ENCODE measurements at regions not wholly inside any gene's neighbourhood (a gene's known extent, or its start where the extent isn't known, plus 50 kb on each side); places are given as distances from the start of the nearest gene placed in this dataset.
"Not testable (repeated sequence)": the region's sequence is repeated elsewhere in the genome, so short reads cannot be mapped to it uniquely, and the experiment has no call there.

DNA sequence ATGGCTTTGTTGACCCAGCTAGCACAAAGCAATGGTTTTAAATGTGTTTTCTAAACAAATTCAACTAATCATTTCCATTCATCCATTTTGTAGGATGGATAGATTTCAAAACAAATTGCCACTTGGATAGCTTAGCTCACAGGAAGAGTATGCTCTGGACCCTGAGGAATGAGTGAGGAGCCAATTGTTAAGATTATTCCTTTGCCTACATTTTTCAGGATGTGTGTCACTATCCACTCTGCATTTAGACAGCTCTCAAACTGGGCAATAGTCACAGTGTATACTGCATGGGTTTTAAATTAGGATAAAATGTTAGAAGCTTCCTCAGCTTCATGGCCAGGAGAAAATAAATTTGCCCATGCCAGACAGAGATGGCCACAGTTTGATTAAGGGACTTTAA, 605.6 kb upstream of the TEX47 start:
- no peak for DNase-seq

DNA sequence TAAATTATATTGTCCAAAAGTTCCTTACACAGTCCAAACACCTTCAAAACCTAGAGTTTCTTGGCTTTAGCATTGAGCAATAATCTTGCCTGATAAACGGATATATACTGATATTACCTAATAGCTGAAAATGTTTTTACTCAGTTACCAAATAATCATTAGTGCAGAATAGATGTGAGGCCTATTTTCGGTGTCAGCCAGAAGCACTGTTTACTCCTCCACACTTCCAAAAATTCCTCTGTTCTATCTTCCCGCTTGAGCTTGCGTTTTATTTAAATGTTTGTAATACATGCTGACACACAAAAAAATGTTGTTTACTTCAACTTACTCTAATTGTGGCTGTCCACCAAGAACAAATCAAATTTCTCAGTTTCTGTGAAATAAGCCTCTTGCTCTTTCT, 606.2 kb upstream of the TEX47 start:
- no peak for DNase-seq

DNA sequence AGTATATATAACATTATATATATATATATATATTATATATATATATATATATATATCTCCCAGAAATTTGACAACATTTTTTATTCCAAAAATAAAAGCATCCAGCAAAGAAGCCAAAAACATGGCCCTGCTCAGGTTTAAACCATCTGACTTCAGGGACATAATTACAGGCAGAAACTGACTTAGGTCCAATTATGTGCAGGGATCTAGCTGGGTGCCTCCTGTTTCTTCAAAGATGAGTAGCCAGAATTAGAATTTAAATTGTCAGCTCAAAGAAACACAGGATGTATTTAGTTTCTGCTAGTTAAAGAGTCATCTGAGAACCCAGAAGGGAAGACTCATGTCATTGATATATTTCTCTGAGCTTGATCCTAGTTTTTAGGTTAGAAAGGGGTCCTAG, 656.4 kb upstream of the TEX47 start:
- no peak for DNase-seq

DNA sequence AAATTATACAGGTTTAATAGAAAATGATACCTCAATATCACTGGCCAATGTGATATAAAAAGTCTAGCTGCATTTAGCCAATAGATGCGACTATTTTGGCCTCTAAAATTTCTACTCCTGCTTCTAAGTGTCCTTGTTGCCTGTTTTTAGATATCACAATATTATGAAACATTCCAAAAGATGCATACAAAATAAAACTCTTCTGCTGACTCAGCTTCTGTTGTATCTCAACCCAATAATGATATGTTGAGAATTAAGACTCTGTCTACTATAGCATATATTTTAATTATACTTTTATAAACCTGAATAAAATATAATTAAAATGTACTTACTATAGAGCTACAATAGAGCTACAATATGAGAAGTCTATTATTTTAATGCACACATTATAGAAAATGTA, 661.0 kb upstream of the TEX47 start:
- DNase-seq, result no peak

DNA sequence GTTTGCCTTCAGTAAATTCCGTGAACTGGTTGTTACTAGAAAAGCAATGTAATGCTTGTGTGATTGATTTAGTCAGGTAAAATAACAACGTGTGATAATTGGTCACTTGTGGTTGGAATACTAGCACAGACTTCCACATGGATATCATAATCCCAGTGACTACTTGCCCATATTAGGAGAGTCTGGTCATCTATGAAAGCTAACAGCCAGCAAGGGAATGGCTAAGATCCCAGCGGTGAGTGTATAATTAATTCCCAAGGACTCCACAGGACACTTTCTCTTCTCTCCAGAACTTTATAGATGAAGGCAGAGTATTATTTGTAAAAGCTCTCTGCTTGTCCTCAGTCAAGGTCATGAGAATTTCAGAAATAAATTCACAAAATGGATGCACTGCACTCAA, 662.6 kb upstream of the TEX47 start:
- no peak for DNase-seq

DNA sequence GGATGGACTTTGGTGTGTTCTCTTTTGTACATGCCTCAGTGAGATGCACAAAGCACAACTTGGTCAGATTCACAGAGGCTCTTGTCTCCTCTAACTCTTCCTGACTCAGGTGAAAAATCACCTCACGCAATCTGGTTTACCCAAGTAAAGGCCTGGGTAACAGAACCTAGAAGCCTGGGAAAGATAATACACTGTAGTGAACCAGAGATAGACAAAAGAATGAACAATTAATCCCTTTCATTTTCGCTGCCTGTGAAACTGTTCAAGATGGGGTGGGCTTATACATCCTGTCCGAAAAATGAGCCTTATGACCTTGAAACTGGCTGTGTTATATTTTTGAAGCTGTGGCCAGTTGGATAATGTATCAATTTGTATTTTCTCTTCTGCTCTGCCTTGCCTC, 678.9 kb upstream of the TEX47 start:
- DNase-seq, result no peak

DNA sequence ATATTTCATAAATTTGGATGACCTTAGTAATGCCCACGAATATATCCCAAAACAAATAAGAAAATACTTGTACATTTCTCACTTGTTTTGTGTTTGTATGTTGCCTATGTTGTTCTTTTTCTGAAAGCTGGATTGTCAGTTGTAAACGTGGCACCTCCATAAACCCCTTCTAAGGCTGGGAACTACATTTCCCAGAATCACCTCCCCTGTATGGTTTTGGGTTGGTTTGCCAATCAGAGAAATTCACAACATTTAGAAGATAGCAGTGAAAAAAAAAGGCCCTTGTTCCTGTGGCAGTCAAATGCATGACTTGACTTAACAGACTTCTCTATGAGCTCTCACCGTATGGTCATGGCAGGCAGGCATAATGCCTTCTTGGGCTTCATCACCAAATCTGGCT, 676.3 kb upstream of the STEAP1 start:
- no peak for DNase-seq

DNA sequence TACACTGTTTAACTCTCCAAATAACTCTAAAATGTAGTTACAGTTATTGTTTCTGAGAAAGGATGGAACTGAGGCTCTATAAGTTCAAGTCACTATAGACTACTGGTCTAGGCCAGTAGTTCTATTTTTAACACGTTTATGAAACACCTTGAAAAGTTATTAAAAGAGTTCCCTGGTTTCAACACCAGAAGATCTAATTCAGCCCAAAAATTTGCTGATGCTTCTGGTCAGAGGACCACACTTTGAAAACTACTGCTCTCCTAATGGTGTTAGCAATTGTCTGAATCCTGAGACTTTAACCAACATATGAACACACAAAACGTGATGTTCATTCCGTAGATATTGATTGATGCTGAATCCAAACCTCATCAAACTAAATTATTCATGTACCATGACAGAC, 658.6 kb upstream of the STEAP1 start:
- no peak for DNase-seq

DNA sequence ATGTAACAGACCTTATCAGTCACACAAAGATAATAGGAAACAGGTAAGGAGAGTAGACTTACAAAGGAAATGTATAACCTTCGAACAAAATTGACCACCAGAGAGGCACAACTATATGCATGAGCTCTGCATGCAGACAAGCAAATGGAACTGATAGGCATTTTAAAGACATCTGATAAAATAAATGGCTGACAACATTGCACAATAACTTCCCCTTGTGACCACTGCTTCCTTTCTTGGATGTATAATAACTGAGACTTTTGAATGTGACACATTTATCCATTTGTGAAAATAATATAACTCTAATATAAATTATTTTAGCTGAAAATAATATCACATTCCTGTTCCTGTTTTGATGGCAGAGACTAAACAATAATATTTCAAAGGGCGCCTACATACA, 654.2 kb upstream of the STEAP1 start:
- no peak for DNase-seq

DNA sequence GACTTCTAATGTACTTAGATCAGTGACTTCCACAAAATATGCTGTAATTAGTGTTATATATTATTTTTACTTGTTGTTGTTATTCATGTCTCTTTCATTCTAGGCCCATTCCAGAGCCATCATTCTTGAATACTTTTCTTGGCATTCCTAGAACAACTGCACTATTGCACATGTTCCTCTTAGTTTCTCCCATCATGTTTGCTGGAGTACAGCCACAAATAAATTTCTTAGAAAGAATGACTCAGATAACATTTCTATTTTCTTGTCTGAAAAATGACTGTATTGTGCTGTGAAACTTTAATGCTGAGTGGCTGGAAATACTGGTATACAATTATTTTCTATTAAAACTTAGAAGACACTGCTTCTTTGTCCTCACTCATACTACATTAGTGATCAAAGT, 651.0 kb upstream of the STEAP1 start:
- no peak for DNase-seq

DNA sequence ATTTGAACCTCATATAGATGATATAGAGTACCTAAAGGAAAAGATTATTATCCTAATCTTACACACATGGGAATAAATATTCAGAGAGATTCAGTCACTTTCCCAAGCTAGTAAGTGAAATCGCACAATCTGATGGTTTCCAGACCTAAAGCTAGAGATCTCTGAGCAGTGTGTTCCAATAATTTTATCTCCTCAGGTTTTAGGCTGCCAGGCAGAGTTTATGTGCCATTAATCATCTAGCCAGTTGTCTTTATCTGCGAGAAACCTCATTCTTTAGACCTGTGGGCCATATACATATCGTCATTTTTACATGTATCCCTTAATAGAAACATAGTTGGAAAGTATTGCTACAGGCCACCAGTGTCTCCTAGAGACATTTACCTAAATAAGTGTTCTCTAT, 647.2 kb upstream of the STEAP1 start:
- no peak for DNase-seq

DNA sequence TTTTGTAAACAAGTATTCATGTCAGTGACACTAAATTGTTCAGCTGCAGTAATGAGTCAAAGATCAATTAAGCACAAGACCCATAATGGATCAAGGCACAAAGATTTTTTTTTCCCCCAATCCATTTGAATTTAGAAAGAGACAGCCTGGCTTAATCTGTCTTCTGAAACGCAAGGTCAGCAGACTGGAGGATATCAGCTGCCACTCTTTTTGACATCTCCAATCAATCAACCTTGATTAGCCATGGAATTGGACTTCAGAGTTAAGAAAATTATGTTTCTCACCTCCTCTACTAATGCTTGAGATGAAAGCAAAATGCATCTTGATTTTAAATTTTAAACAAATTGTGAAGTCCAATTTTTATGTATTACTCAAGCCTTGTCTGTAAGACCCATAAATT, 642.4 kb upstream of the STEAP1 start:
- no peak for DNase-seq

DNA sequence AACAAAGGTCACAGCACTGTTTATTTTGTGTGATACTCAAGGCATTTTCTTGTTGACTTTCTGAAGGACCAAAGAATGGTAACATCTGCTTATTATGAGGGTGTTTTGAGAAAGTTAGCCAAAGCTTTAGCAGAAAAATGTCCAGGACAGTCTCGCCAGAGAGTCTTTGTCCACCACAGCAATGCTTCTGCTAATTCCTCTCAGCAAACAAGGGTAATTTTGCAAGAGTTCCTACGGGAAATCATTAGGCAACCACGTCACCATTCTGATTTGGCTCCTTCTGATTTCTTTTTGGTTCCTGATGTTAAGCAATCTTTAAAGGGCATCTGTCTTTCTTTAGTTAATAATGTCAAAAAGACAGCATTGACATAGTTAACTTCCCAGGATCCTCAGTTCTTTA, 639.3 kb upstream of the STEAP1 start:
- DNase-seq, result no peak

DNA sequence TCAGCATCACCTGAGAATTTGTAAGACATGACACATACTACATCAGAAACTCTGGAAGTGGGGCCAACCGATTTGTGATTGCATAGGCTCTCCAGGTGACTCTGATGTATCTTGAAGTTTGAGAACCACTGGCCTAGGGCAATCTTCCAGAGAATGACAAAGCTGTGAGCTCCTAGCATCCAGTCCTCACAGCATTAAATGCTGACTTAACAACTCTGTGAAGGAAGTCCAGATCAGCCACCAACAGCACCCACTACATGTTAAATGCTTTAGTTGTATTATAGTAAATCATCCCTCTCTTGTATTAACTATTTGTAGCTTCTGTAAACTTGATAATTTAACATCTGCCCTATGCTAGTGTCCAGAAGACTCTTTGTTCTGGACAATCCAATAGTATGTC, 636.5 kb upstream of the STEAP1 start:
- no peak for DNase-seq

DNA sequence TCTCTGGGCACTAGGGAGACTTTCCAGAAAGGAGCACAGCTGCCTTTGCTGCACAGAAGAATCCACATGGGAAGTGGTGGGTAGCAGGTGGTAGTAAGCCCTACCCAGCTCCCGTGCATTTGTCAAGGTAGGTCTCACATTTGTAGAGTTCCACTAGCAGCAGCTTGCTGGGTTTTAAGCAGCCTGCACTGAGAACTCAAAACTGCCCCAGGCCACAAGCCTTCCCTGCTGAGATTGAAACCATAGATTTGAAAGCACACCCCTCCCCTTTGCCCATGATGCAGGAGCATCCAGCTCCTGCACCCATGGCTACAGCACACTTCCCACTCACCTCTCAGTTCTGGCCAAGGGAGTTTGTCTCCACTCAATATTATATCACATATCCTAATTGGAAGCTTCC, 604.5 kb upstream of the STEAP1 start:
- no peak for DNase-seq

DNA sequence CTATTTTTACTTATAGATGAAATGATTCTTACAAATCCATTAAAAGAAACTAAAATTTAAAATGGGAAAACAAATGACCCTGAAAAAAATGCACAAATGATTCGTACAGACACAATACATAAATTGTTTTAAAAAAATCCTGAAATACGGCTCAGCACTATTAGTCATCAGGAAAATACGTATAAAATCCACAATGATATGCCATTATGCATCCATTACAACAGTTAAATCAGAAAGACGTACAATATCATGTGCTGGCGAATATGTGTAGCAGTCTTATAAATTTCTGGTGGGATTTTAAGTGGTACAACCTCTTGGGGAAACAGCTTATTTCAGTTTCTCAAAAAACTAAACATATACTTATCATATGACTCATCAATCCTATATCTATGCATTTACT, 600.1 kb upstream of the STEAP1 start:
- DNase-seq, result no peak

DNA sequence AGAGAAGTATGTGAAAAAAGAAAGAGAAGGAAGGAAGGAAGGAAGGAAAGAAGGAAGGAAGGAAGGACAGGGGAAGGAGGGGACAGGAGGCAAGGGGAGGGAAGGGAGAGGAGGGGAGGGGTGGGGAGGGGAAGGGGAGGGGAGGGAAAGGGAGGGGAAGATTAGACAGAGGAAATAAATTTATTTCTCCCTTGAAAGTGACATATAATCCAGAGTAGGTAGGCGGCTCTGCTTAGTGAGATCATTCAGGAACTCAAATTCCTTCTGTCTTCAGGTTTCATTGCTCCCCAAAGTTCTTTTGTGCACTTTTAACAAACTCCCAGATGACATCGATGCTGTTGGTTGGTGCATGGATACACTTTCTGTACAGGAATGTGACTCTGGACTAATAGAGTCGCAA, 594.7 kb upstream of the STEAP1 start:
- DNase-seq, result no peak

DNA sequence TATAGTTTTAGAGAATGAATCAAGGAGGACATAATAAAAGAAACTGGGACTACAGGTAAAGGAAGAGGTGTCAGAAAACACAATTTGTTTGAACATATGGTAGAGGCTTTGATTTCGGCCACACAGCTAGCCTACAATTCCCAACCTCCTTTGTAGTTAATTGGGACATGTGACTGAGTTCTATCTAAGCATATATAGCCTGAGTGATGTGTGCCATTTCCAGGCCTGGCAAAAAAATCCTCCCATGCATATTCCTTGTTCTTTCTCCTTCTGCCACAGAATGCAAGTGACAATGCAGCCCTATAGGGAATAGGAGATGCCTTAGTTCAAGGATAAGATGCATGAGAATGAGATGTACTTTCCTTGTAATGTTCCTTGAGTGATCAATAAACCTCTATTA, 590.7 kb upstream of the STEAP1 start:
- no peak for DNase-seq

DNA sequence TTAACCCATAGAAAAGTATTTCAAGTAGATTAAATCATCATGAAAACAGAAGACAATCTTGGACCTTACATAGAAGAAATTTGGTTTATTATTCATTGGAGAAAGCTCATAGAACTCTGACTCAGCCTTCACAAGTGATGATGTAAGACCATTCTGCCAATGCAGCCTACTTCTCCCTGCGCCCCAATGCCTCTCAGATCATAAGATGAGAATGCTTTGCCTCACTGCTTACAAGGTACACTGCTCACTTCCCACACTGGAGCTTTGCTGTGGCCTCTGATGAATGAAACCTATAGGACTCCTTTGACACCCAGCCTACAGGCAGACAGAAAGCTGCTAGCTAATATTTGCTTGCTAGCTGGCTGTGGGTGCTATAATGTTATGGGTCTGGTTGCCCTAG, 569.4 kb upstream of the STEAP1 start:
- DNase-seq, result no peak

DNA sequence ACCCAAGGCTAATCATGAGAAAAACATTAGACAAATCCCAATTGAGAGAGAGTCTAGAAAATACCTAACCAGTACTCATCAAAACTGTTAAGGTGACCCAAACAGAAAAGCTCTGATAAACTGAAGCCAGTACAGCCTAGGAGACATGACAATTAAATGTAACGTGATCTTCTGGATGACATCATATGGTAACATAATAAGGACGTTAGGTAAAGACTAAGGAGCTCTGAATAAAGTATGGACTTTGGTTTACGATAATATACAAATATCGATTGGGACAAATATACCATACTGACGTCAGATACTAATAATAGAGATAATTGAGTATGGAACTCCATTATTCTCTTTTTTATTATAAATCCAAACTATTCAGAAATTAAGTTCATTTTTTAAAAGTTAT, 561.1 kb upstream of the STEAP1 start:
- peak; percentile 8 for DNase-seq

DNA sequence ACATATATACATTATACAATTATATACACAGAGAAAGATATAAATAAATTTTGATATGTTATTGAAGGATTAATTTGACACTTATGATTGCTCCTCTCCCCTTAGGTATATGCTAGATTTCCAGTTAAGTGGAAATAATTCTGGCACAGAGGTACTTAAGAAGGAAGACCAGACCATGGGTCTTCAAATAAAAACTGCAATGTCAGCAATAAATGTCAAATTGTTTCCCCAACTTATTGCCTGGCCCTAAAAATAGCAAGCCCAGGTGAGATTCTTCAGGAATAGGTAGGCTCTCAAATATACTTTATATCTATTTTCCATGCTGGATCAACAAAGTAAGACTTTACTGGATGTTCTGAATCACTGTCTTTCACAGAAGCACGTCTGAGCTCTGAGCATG, 551.3 kb upstream of the STEAP1 start:
- no peak for DNase-seq

DNA sequence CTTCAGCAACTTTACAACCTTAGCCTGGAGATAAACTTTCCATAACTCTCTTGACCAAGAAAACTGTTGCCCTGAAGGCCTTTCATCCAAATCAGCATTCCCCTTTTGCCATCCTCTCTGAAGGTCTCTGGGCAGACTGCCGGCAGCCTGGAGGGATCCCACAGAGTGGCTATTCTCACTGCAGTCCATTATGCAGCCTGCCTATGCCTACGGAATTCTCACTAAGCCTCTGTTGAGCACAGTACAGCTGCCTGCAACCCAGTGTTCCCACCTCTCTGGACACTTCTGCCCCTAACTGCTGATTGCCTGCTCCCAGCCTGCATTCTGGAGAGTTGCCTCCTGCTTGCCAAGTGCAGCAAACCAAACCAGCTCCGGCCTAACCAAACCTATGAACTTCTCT, 548.9 kb upstream of the STEAP1 start:
- no peak for DNase-seq

DNA sequence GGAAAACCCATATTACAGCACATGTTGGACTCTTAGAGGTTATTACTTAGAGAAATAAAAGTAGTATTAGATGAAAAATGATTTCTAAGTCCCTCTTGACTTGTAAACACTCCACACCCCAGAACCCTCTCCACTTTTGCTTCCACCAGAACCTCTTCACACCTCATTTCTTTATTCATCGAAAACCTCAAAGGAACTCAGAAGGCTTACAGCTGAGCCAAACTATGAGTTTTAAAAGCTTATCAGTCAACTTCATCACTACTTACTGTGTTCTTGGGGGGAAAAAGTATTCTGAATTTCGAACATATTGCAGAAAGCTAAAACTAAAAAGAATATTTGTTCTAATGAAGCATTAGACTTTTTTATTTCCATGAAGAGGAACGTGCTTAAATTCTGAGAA, 547.8 kb upstream of the STEAP1 start:
- DNase-seq, result no peak

DNA sequence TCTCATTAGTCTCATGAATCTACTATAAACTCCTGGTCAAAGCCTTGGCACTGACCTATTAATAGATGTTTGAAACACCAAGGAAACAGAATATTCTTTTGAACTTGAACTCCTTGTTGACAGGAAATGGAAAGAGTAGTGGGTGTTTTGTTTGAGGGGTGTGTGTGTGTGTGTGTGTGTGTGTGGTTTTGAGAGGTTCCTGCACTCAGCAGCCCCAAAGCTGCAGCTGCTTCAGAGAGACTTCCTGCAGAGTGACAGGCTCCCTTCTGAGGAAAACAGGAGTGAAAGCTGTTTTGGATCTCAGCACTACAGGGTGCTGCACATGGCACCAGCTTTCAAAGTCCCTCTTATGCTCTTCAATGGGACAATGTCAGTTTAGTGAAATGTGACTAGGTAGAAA, 546.5 kb upstream of the STEAP1 start:
- peak; percentile 16 for DNase-seq

DNA sequence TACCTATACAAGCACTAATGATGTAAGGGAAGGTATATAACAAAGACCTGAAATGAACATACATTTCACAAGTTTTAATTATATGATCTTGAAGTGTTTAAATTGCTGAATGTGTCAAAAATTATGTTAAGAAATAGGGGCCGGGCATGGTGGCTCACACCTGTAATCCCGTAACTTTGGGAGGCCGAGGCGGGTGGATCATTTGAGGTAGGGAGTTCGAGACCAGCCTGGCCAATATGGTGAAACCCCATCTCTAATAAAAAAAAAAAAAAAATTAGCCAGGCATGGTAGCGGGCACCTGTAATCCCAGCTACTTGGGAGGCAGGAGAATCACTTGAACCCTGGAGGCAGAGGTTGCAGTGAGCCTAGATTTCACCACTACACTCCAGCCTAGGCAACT, 537.4 kb upstream of the STEAP1 start:
- DNase-seq, result not testable (repeated sequence)

DNA sequence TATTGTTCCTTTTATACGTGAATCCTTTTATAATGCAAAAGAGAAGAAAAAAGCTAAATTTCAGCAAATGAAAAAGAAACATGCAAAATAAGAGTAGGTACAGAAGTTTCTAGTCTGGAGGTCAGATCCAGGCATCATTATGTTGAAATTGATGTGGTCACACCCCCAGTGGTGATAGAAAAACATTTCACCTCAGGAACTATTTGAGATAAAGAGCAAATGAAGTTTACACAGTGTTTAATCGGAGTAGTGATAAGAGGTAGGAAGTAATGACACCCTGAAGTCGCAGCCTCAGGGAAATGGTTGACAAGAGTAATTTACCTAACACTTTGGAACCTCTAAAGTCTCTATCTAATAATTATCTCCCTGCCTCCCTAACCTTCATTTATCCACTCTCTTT, 536.0 kb upstream of the STEAP1 start:
- peak; percentile 23 for DNase-seq

All from NCI-H510A treated with DMSO at 0.1 percent for 48 hours (cell line).